Stomach (tissue), 8 donors: ENCODE measurements at regions not wholly inside any gene's neighbourhood (a gene's known extent, or its start where the extent isn't known, plus 50 kb on each side); places are given as distances from the start of the nearest gene placed in this dataset.

Experiments used
- DNase-seq, 2 donors: peaks; one replicate each; pipeline versions ENCODE4 v3.0.0 to v3.0.0-alpha.2; 2013 to 2019
- H3K27ac ChIP-seq, 5 donors: fragments of 200-600 bp in 4 of 5; sonication (generic) in 4 of 5; one replicate each; pipeline ENCODE4 v1.5.1; 2013 to 2019; ENCODE audit warnings: mild to moderate bottlenecking in 1 of 5, moderate library complexity in 1 of 5
- H3K27me3 ChIP-seq, 3 donors: fragments of 200-600 bp; sonication (generic); one replicate each; pipeline ENCODE4 v1.5.1; 2017 to 2019; ENCODE audit warnings: mixed run types in 1 of 3
- H3K36me3 ChIP-seq, 4 donors: fragments of 200-600 bp; sonication (generic); 1 replicate in 3 of 4; 2 replicates in 1 of 4; pipeline ENCODE4 v1.5.1; 2016 to 2019
- H3K4me1 ChIP-seq, 4 donors: fragments of 200-600 bp; sonication (generic); one replicate each; pipeline ENCODE4 v1.5.1; 2016 to 2019
- H3K4me3 ChIP-seq, 4 donors: fragments of 200-600 bp; sonication (generic) in 3 of 4; one replicate each; pipeline ENCODE4 v1.5.1; 2016 to 2019; ENCODE audit warnings: mild to moderate bottlenecking in 1 of 4
- H3K9me3 ChIP-seq, 4 donors: fragments of 200-600 bp; sonication (generic); one replicate each; pipeline ENCODE4 v1.5.1; 2016 to 2019
- CTCF ChIP-seq, 7 experiments: fragments of 450-650 bp in 4 of 7; fragments of 200-600 bp in 3 of 7; sonication (generic) in 3 of 7; IDR thresholded peaks; one replicate each; pipeline ENCODE4 v1.5.1; 2016 to 2019; ENCODE audit warnings: antibody characterized with exemption in 7 of 7, control low read depth in 2 of 7, mild to moderate bottlenecking in 1 of 7
- EP300 ChIP-seq: sonication (generic); formaldehyde crosslinking; IDR thresholded peaks from one replicate; pipeline ENCODE4 v1.6.1; 2017; ENCODE audit warnings: antibody characterized with exemption
- POLR2A ChIP-seq, 4 donors: fragments of 450-650 bp; IDR thresholded peaks; one replicate each; pipeline ENCODE4 v1.6.1; 2016; ENCODE audit warnings: antibody characterized with exemption in 4 of 4, control low read depth in 2 of 4, mild to moderate bottlenecking in 1 of 4, moderate library complexity in 1 of 4
- POLR2AphosphoS5 ChIP-seq, 3 donors: sonication (generic); formaldehyde crosslinking; IDR thresholded peaks; one replicate each; pipeline ENCODE4 v1.6.1; 2016; ENCODE audit warnings: antibody characterized with exemption in 3 of 3
- WGBS, 5 donors: extraction: QIAGEN DNeasy Blood & Tissue Kit in 3 of 5; methylation state at CpG; one replicate each; pipeline versions ENCODE4 v1.1.5 to v1.1.7; 2013 to 2018; 5-methylcytosine and 5-hydroxymethylcytosine counted together
- intact Hi-C: fragments of 100-400 bp; cut with DNase I; formaldehyde crosslinking; loops from one replicate; pipeline ENCODE4 v1.15.1; 2023; ENCODE audit warnings: low total_unique reads
- donor health status: healthy with polysubstance abuse.
- donor health status: Bipolar disorder and iron deficiency.
- donor health status: healthy.

DNA sequence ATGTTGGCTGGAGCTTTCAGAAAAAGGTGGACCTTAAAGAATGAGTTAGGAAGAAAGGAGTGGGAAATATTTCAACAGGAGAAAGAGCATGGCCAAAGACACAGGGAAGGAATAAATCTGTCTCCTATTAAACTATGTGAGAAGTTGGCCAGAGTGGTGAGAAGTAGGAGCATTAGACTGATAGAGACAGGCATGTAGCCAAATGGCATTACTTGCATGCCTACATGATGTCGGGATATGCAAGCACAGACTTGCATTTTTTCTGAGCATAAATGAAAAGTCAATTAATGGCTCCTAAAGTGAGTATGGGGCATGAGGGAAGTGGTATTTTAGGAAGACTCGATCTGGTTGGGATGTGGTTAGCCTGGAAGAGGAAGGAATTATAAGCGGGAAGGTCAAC, 279.6 kb upstream of the PITX2 start:
- H3K4me3 ChIP-seq: no peak overlapping the region
- 45 to 58% (median 48%) methylated on average over 3 of the region's 3 CpGs for WGBS, 5 donors
- H3K36me3 ChIP-seq: no peaks in the 10 kb centered on the region
- peaks cover 0 to 9% (median 3%) of the 10 kb centered on the region in 4 donors for H3K4me1 ChIP-seq
- DNase-seq: no peak
- no peaks in the 10 kb centered on the region for H3K9me3 ChIP-seq
- H3K27me3 ChIP-seq: no peaks in the 10 kb centered on the region
- TF ChIP-seq EP300 (no peak), POLR2A (IDR thresholded peaks at IDR 0.05) (no peak), CTCF (IDR thresholded peaks at IDR 0.05) (no peak), POLR2AphosphoS5 (IDR thresholded peaks at IDR 0.05) (no peak)
- intact Hi-C loops: no loop called here
- H3K27ac ChIP-seq: no peak overlapping the region

GRCh38 chr4:110904435-110905065, 281.7 kb upstream of the PITX2 start:
- Histone ChIP-seq H3K9me3 (no peaks in the 10 kb centered on the region), H3K36me3 (no peaks in the 10 kb centered on the region), H3K4me3 (no peak overlapping the region), H3K27me3 (no peaks in the 10 kb centered on the region), H3K27ac (no peak overlapping the region), H3K4me1 (peaks cover 0 to 5% (median 2%) of the 10 kb centered on the region in 4 donors)
- no peak for TF ChIP-seq CTCF (IDR thresholded peaks at IDR 0.05)
- no peak for TF ChIP-seq EP300
- no peak for TF ChIP-seq POLR2A (IDR thresholded peaks at IDR 0.05)
- TF ChIP-seq POLR2AphosphoS5 (IDR thresholded peaks at IDR 0.05): no peak
- DNase-seq: no peak
- 31 to 41% (median 38%) methylated on average over 6 of the region's 6 CpGs for WGBS, 5 donors
- intact Hi-C loops: no loop called here

GRCh38 chr4:110905367-110905766, 282.5 kb upstream of the PITX2 start:
- DNase-seq: no peak
- Histone ChIP-seq H3K9me3 (no peaks in the 10 kb centered on the region), H3K4me3 (no peak overlapping the region), H3K27ac (no peak overlapping the region), H3K27me3 (no peaks in the 10 kb centered on the region), H3K4me1 (peaks cover 0 to under 1% (median 0%) of the 10 kb centered on the region in 4 donors), H3K36me3 (no peaks in the 10 kb centered on the region)
- no peak for TF ChIP-seq POLR2AphosphoS5 (IDR thresholded peaks at IDR 0.05)
- intact Hi-C loops: no loop called here

DNA sequence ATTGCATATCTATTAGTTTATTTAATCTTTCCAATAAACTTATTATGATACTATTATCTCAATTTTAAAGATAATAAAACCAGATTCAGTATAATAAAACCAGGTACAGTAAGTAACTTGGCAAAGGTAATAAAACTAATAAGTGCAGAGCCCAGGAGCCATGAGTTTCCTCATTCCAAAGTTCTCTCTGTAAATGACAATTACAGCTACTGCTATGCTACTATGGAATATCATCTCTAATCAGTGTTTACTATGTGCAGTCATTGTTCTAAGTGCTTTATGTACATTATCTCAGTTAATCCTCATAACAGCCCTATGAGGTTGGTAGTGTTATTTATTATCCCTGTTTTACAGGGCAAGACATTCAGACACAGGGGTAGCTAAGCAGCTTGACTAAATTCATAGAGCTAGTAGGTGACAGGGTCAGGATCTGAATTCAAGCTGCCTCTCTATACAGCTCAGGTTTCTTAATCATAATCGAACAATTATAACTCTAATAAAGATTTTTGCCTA, 285.0 kb upstream of the PITX2 start:
- no peak for DNase-seq
- Histone ChIP-seq H3K27ac (no peak overlapping the region), H3K36me3 (no peaks in the 10 kb centered on the region), H3K4me1 (no peaks in the 10 kb centered on the region), H3K4me3 (no peak overlapping the region), H3K9me3 (no peaks in the 10 kb centered on the region), H3K27me3 (no peaks in the 10 kb centered on the region)
- TF ChIP-seq EP300 (no peak), CTCF (IDR thresholded peaks at IDR 0.05) (no peak), POLR2AphosphoS5 (IDR thresholded peaks at IDR 0.05) (no peak), POLR2A (IDR thresholded peaks at IDR 0.05) (no peak)
- intact Hi-C loops: no loop called here
- 73 to 90% (median 89%) methylated on average over 1 of the region's 1 CpG for WGBS, 5 donors

DNA sequence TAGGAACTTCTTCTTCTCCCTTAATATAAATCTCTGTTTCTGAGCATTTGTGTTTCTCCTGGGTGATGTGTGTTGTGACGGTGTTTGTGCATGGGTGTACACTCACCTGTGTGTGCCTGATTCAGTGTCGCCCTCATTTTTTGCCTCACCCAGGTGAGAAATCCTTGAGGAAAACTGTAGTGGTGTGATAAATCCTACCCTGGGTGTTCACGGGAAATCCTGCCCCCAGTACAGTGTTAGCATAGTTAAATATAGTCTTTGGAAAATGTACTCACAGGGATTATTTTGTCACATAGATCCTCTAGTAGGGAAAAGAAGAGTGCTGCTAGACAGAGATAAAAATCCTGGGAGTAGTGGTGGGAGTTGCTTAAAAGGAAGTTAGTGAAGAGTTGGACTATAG, 291.9 kb upstream of the PITX2 start:
- Histone ChIP-seq H3K36me3 (no peaks in the 10 kb centered on the region), H3K9me3 (no peaks in the 10 kb centered on the region), H3K4me1 (no peaks in the 10 kb centered on the region), H3K27ac (no peak overlapping the region), H3K27me3 (no peaks in the 10 kb centered on the region), H3K4me3 (no peak overlapping the region)
- TF ChIP-seq EP300: no peak
- TF ChIP-seq POLR2A (IDR thresholded peaks at IDR 0.05): no peak
- no peak for TF ChIP-seq POLR2AphosphoS5 (IDR thresholded peaks at IDR 0.05)
- no peak for TF ChIP-seq CTCF (IDR thresholded peaks at IDR 0.05)
- intact Hi-C loops: no loop called here
- 75 to 93% (median 88%) methylated on average over 3 of the region's 3 CpGs for WGBS, 5 donors
- DNase-seq: no peak
